HG03025 (cell line): ENCODE measurements at regions not wholly inside any gene's neighbourhood (a gene's known extent, or its start where the extent isn't known, plus 50 kb on each side); places are given as distances from the start of the nearest gene placed in this dataset.

Experiments
- ATAC-seq: cut with Tn5 transposase; IDR thresholded peaks from one replicate; pipeline ENCODE4 v1.9.1; 2021; ENCODE audit warnings: mild to moderate bottlenecking, moderate library complexity; ENCODE audit not compliant: unreplicated experiment, low FRiP score

DNA sequence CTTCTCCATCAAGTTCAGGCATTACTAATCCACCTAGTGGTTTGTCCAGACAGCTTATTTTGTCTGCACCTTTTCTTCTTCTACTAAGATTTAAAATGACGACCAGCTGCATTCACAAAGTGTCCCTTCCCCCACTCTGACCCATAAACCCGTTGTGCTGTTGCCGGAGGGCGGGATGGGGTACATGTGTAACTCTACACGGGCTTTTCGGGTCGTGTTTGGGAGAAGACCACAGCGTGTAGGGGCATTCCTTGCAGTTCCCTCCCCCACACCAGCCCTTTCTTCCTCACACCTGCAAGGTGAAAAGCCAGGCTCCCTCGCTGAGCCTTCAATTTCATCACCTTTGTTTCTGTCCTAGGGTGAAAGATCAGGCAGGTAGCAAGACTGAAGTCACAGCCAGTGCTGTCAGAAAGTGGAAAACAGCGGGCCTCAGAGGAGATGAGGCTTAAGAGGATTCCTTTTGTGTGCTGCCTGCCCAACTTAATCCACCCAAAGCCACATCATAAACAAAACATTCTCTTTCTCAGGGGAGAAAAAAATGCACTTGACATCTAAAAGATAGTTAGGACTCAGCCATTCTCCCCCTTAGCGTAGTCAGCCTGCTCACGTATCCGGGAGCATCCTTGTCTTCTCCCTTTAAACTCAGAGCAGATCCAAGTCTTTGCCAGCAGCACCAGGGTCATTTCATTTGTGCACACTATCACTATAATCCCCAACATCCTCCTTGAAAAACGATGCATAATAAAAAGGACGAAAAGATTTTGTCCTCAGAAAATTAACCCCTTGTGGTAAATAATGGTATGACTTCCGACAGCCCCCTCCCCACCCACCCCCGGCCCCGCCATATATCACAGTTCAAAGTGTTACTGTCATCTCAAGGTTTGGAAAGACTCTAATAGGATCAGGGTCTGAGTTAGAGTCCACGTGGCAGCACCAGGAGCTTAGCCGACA is 599.0 kb downstream of the RAB28 start:
- no peak for ATAC-seq

DNA sequence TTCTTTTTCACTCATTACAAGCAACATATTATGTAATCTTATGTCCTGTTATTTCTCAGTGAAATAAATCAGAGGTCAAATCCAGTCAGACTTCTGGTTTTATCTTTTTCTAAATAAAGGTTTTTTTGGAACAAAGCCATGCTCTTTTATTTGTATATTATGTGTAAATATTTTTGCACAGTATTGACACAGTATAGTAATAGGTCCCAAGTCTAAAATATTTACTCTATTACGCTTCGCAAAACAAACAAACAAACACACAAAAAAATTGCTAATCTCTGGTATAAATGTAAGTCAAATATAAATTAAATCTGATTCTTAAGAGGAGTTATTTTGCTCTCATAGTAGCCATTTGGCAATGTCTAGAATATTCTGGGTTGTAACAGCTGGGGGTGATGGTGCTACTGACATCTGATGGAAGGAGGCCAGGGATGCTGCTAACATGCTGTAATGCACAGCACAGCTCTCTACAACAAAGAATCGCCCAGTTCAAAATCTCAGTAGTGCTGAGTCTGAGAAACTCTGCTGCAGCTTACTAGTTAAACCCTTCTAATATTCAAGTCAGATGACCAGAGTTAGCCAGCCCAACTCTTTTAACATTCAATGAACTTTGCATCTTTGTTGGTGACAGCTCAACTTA is 602.1 kb downstream of the RAB28 start:
- no peak for ATAC-seq

DNA sequence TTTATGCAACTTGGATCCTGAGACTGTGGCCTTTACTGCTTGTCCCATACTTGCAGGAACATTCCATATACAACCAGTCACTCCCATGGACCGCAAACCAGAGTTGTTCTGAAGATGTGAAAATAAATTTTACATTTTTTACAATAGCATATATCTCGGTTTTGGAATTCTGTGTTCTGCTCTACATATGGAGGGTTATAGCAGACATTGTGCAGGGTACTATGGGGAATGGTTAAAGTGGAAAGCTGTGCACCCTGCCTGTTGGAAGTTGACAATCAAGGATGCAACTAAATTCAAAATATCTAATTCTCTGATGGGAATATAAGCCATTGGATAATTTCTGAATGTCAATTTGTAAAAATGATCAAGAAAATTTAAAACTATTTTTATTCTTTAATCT is 603.3 kb downstream of the RAB28 start:
- no peak for ATAC-seq

DNA sequence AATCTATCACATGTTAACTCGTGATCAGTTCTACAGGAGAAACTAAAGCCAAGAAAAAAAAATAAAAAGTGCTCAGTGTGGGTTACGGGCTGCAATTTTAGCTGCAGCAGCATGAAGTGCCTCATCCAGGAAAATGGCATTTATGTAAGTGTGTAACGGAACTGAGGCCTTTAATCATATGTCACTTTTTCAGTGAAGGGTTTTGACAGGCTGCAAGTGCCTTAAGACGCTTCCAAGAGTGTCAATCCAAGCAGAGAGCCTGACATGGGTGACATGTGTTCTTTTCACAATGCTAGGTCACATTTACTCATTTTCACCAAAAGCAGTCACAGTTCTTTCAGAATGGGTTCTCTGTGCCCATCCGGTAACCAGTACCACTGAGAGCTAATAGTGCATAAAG is 604.6 kb downstream of the RAB28 start:
- no peak for ATAC-seq

DNA sequence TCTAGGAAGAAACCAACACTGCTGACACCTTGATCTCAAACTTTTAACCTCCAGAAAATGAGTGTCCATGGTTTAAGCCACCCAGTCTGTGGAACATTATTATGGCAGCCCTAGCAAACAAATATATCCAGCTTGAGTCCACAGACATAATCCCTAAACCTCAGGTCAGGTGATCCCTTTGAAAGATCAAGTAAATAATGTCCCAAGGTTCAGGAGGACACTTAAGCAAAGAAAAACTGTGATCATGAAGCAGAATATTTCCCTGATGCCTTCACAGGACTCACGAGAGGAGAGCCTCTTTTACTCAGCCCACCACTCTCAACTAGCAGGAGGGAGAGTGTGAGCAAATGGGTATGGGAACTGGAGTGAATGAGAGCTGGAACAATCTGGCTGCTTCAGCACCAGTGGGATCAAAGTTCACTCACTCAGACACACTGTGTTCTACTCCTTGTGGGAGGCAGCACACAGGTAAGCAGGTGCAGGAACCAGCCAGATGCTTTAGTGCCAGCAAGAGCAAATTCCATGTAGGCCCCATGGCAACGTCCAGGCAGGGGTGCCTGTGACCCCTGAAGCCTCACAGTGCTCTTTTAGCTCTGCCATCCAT is 608.4 kb downstream of the RAB28 start:
- ATAC-seq = no peak

DNA sequence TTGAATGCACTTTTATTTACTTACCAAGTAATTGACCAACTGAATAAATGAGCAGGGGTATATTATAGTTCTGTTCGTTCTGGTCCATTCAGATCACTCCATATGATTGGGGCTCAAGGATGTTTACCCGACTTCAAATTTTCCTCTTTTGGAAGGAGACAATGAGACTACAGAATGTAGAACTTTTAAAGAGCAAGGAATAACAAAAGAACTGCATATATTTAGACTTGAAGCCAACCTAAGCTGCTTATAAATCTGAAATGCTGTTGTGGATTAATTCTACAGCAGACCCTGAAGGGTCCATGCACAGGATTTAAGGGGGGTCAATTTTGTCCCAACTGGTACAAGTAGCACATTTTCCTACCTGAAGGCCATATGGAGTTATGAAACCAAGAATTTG is 610.8 kb downstream of the RAB28 start:
- ATAC-seq = no peak

DNA sequence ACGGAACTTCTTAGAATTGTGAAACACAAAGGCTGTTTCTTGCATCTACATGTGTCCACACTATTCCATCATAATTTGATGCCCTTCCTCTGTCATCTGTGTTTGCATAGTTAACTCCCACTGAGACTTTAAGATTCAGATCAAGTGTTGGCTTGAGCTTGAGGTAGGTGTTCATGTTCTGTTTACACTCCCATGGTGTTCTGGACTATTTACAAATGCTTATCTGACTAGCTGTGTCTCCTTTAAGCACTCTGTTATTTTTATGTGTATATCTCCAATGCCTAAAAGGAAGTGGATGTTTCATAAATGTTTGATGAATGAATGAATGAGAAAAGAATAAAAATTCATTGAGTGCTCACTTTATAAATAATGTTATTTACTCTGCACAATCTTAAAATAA is 622.7 kb downstream of the RAB28 start:
- no peak for ATAC-seq

DNA sequence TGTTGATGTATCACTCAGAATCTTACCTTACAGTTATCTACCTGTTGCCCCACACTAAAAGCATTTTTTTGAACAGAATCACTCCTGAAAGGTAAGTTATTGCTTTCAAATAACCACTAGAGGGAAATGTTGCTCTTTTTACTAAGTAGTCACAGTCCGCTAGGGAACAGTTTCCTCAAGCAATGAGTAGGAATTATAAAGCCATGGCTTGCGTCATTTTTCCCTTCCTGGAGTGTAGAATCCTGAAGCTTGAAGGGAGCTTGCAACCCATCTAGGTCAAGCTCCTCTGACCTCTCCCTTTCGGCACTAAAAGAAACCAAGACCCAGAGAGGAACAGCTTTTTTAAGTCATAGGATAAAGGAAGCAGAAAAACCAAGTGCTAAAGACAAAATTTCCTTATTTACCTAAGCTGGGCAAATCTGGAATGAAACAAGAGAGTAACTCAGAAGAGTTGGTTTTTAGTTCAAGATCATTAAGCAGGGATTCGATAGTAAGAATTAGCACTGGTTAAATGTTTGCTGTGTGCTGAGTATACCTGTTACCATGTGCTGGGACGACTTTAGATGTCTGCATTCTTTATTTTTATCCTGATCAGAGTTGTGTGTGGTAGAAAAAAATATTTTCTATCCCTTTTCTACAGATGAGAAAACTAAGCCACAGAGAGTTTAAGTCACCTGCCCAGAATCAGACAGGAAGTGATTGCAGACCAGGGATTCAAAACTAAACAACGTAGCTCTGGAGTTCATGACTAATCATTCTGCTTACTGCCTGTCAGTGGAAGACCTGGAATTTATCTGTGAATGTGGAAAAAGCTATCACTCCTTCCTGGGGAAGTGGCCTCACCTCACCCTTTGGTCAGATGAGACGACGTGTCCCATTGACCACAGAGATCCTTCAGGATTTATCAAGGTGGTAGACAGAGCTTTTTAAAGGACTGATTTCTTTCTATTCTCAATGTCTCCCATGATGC is 631.5 kb downstream of the RAB28 start:
- no peak for ATAC-seq

DNA sequence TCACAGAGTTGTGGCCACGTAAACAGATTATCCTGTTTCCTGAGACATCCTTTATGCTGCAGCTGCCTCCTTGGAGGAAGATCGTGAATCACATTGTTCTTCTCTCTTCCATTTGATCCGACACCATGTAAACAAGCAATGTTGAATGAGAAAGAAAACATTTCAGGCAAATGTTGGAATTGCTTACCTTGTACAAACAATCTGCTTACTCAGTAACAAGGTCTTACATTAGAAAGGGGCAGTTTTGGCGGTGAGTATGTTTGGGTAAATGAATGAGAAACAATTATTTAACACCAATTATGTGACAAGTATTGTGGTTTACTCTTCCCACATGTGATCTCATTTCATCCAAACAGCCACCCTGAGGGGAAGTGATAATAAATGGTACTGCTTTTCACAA is 637.8 kb downstream of the RAB28 start:
- ATAC-seq = no peak

DNA sequence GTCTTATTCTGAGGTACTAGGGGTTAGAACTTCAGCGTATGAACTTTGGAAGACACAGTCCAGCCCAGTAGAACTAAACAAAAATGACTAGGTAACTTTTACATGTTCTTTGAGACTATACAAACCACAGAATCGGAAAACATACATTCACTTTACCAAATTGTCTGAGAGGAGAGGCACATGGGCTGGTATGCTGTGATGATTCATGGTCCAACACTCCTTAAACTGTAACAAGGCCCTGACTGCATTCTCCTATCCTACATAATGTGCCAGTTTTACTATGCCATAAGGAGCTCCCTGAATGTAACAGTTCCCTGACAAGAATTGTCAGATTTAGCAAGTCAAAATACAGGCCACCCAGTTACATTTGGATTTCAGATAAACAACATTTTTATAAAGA is 640.0 kb downstream of the RAB28 start:
- no peak for ATAC-seq

DNA sequence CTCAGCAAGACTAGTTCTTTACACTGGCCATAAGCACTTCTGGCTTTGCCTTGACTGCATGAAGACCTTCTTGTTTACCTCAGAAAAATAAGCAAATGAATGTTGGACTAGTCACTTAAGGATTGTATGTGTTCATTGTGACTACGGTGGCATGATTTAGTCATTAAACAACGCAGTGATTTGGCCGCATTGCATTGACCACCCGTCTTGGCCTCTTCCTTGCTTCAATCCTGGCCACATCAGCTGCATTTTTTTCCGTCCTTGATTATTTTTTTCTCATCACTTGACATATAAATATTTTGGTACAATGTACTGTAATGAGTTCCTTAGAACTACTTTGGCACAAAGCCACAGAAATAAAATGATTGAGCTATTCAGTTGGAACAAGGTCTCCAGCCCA is 656.2 kb downstream of the RAB28 start:
- ATAC-seq = no peak

DNA sequence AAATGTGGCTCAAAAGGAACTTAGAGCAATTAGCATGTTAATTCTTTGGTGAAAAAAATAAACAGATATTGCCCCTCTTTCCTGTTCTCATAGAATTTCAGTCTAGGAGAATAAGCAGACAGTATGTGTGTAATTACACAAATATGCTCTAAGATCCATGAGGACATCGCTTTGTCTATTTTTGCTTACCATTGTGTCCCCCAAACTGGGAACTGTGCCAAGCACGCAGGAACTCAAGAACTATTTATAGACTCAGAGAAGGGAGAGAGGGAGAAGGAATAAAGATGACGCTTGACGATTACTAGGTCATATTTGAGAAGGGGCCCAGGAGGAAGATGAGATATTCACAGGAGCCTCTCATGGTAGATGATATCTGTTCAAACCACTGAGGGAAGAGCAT is 692.6 kb downstream of the RAB28 start:
- no peak for ATAC-seq

DNA sequence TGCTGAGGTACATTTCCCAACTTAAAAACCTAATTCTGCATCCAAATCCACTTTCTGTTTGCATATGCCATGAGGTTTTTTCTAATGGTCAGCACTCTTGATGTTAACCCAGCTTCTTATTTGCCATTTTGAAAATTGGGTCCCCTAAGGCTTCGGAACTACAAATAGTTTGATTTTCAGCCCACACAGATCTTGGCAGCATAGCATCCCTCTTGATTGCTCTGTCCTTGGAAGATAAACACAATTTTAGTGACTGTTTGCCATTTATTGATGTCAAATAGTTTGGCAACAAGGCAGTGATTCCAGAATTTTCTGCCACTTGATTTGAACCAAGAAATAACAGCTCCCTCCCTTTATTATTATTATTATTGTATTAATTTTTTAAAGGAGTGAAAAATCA is 696.9 kb downstream of the RAB28 start:
- ATAC-seq = no peak

DNA sequence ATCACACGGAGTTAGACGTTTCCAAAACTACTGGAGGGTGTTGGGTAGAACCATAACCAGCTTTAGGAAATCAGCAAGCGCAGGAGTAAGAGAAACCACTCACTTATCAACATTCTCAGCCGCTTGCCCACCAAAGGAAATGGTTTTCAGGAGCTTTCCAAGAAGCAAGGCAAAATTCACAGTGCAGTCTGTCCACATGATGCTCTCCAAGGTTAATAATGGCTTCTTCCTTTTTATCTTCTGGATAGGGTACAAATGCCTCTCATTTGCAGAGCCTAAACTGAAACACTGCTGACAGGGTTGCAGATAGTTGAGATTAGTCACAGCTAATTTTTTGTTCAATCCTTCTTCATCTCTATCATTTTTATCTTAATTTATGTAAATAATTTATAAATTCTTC is 705.4 kb downstream of the RAB28 start:
- ATAC-seq = no peak

DNA sequence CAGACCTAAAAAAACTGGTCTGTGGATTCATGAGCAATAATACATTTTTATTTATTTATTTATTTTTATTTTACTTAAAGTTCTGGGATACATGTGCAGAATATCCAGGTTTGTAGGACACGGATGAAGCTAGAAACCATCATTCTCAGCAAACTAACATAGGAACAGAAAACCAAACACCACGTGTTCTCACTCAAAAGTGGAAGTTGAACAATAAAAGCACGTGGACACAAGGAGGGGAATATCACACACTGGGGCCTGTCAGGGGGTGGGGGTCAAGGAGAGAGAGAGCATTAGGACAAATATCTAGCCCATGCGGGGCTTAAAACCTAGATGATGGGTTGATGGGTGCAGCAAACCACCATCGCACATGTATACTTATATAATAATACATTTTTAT is 705.9 kb downstream of the RAB28 start:
- no peak for ATAC-seq

DNA sequence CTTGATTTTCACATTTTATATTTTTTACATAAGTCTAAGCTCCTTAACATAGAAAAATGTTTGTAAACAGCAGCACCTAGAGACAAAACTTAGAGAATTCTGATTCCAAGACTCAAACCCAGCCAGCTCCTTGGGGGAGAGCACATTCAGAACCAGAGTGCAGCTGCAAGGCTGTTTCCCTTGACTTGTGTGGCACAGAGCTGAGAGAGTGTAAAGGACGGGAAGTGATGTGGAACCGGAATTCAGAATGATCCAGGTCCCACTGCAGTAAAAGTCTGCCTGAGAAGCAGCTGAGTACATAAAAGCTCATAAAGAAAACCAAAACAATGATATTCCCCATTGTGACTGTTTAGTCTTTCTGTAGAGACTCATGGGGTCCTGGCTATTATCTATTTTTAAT is 713.8 kb downstream of the RAB28 start:
- ATAC-seq = no peak

DNA sequence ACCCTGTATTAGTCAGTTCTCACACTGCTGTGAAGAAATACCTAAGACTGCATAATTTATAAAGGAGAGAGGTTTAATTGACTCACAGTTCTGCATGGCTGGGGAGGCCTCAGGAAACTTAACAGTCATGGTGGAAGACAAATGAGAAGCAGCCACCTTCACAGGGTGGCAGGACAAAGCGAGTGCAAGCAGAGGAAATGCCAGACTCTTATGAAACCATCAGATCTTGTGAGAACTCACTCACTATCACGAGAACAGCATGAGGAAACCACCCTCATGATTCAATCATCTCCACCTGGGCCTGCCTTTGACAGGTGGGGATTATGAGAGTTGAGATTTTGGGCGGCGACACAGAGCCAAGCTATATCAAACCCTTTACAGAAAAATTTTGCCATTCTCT is 722.4 kb downstream of the RAB28 start:
- ATAC-seq = no peak

DNA sequence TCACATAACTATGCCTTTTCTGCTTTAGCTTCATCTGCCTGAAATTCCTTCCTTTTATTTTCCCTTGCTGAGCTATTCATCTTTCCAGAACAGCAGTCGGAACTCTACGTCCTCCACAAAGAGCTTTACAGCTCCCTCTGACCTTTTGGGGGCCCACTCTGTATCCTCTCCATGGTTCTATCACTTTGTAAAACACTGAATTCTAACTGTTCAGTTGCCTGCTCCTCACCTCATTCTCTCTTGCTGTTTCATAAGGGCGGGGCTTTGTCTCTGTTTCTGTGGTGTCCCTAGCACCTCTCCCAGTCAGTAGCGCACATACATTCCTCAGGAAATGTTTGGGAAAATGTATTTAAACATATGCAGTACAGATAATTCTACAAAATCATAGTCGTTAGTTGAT is 737.0 kb downstream of the RAB28 start:
- no peak for ATAC-seq

DNA sequence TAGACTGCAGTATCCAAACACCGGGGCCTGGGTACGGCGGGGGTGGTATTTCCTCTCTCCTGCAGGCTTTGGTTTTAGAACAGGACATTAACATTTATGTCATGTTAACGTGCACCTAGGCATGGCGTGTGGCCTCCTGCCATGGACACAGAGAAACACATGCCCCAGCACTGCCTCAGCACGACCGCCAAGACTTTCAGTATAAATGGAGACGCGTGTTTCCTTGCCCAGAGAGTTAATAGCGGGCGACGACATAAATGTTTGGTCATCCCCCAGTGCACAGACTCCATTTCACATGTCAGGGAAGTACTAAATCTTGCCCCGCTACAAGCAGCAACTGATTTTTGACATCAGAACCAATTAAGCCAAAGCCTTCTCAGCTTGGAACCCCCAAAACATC is 737.9 kb downstream of the RAB28 start:
- no peak for ATAC-seq

DNA sequence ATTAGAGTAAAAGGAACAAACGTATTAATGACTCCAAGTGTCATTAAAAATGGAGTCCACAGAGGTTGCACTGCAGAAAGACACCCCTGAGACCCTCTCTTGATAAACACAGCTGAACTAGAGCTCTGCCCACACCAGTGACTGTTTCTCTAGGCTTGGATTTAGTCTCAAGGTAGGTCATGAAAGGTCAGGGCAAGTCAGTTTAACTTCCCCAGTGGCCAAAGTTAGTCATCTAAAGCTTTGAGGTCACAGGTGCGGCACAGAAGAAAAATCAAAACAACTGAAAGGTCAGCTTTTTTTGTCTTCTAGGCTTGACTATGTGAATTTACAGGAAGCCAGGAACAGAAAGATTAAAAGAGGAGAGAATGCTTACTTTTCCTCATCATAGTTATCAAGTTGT is 749.6 kb downstream of the RAB28 start:
- no peak for ATAC-seq

DNA sequence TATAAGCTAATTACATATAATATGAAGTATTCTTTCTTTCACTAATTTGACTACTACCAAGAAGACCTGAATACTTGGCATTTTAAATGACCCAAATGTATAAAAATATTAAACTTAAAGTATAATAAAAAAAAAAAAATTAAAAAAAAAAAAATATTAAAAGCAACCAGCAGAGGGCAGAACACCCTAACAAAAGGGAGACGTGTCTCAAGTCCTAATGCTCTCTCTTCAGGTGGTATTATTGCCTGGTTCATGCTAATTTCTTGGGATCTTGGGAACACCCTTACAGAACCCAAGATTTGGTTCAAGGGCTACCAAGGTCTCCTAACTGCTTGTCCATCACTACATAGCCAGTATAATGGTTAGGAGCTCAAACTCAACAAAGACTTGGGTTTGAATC is 754.8 kb downstream of the RAB28 start:
- no peak for ATAC-seq
